GM21360 (cell line): ENCODE measurements at regions not wholly inside any gene's neighbourhood (a gene's known extent, or its start where the extent isn't known, plus 50 kb on each side); places are given as distances from the start of the nearest gene placed in this dataset.
"Not testable (repeated sequence)": the region's sequence is repeated elsewhere in the genome, so short reads cannot be mapped to it uniquely, and the experiment has no call there.

Experiments
- ATAC-seq: cut with Tn5 transposase; IDR thresholded peaks from one replicate; pipeline ENCODE4 v1.9.1; 2021; ENCODE audit warnings: mild to moderate bottlenecking, moderate library complexity; ENCODE audit not compliant: unreplicated experiment

- ATAC-seq, result no peak
Observed at GRCh38 chr12:46711756-46712155, 114.0 kb downstream of the SLC38A4 start.

GRCh38 chr12:46710125-46710743 lies 115.6 kb downstream of the SLC38A4 start:
- no peak for ATAC-seq

GRCh38 chr12:46702581-46703344 lies 123.0 kb downstream of the SLC38A4 start:
- ATAC-seq, result no peak

DNA sequence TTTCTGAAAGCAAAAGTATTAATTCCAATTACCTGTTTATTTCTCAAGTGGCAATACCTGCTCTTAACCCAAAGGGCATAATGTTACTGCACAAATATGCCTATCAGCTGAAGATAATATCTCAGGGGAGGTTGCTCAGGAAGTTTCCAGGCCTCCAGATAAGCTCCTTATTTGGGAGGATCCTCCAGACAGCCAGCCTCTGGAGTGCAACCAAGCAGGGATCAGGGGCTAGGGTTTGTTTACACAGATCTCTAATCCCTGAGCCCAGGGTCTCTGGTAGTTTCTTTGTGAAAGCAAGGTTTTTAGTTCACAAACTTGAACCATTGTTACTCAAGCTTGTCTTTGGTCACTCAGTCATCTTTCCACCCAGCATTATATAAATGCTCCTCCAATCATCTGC lies 124.4 kb downstream of the SLC38A4 start:
- ATAC-seq, result no peak

- ATAC-seq, result no peak
Observed at GRCh38 chr12:46699986-46700385, 125.8 kb downstream of the SLC38A4 start.

- no peak for ATAC-seq
Observed at GRCh38 chr12:46698003-46698402, 127.8 kb downstream of the SLC38A4 start.

GRCh38 chr12:46693518-46693917 lies 132.3 kb downstream of the SLC38A4 start:
- ATAC-seq, result no peak

DNA sequence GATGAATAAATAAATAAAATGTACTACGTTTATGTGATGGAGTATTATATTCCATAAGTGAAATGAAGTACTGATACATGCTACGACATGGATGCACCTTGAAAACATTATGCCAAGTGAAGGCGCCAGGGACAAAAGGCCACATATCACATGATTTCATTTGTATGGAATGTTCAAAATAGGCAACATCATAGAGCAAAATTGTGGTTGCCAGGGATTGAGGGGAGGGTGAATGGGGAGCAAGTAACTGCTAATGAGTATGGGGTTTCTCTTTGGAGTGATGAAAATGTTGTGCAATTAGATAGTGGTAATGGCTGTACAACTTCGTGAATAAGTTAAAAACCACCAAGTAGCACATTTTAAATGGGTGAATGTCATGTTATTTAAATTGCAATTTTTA lies 132.8 kb downstream of the SLC38A4 start:
- no peak for ATAC-seq

DNA sequence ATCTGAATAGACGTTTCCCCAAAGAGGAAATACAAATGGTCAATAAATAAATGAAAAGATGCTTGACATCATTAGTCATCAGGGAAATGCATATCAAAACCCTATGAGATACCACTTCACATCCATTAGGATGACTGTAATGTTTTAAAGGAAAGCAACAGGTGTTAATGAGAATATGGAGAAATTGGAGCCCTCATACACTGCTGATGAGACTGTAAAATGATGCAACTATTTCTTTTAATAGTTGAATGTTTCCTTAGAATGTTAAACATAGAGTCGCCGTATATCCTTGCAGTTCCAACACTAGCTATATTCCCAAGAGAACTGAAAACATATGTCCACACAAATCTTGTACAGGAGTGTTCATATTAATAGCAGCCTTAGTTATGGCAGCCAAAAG lies 133.2 kb downstream of the SLC38A4 start:
- ATAC-seq, result no peak

DNA sequence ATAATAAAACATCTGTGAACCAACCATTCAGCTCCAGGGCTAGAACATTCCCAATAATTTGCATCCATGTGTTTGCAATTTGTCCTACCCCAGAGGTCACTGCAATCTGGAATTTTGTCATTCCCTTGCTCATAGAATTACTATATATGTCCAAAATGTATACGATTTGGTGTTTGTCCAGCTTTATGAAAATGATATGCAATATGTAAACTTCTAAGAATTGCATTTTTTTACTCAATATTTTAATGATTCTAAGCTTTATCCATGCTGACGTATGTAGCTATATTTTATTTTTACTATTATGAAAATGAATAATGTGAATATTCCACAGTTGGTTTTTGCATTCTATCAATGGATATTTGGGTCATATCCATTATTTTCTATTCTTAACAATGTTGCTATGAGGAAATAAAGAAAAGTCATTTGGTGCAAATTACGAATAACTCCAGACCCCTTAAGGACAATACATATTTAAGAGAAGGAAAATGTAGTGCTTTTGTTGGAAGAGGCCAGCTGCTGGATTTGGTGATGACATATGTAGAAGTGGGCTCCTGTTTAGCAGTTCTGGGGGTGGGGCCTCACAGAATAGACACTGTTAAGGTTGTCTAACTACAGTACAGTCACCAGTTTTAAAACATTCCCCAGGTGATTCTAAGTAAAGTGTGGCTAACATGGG lies 139.4 kb downstream of the SLC38A4 start:
- no peak for ATAC-seq

DNA sequence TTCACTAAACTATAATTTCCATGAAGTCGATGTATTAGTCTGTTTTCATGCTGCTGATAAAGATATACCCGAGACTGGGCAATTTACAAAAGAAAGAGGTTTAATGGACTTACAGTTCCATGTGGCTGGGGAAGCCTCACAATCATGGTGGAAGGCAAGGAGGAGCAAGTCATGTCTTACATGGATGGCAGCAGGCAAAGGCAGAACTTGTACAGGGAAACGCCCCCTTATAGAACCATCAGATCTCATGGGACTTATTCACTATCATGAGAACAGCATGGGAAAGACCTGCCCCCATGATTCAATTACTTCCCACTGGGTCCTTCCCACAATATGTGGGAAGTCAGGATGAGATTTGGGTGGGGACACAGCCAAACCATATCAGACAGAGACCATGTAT lies 141.6 kb downstream of the SLC38A4 start:
- ATAC-seq, result not testable (repeated sequence)

- no peak for ATAC-seq
Observed at GRCh38 chr12:46682148-46682547, 143.6 kb downstream of the SLC38A4 start.

DNA sequence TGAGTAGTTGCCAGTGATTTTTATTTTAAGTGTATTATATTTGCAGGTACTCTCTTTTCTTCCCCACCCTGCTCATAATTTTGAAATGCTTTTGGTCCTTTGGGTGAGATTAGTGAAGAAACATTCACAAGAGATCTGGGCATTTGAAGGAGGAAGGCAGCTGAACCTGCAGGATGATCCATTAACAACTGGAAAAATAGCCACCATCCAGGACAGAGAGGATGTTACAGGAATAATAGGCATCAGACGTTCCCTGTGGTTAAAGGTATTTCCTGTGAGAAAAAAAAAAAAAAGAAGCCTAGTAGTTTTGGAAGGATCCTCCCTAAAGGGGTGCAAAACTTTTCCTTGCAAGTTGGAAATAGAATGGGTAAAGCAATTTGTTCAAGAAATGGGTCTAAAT lies 145.3 kb downstream of the SLC38A4 start:
- ATAC-seq, result no peak

DNA sequence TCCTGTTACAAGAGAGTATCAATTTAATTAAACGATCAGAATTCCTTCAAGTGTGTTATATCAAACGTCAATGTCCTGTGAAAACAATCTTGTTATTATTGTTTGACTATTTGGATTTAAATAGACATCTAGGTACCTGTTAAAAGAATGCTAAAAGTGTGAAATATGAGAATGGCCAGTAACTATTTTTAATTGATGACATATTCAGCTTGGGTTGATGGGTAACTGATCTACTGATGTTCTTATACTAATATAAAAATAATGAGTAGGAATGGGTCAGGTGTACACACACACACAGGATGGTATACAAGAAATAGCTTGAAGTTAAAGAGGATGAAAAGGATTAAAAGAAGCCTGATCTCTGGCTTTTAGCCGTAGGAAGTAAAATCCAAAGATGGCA lies 146.0 kb downstream of the SLC38A4 start:
- no peak for ATAC-seq

DNA sequence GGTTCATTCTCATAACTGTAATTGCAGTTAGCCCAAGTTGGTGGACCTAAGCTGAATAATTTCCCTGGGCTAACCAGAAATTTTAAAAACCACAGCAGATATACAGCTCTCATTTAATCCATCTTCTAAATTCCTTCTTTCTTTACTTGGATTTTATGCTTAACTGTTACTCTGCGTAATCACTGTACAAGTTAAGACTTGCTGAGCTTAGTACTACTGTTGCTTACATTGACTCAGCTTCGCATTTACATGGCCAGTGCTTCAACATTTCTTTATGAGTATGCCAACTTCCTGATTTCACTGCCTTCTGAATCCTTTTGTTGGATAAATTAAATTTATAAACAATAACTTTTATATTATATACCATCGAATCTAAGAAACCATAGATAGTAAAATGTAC lies 147.4 kb downstream of the SLC38A4 start:
- ATAC-seq, result no peak

DNA sequence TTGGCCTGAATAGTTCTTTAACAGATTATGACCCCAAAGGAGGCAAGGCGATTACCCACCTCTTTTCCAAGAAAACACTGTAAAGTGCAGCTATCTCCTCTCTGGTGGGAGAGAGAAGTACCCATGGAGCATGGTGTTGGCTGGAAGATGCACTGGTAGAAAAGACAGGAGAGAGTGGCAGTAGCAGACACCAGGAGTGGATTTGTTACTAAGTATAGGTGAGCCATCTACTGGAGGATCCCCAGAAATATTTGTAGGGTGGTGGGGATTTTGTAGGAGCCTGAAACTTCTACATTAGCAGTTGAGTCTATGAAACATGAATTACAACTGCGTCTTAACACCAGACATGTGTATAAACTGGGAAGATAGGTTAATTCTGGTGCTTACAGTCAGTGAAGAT lies 148.0 kb downstream of the SLC38A4 start:
- no peak for ATAC-seq

- no peak for ATAC-seq
Observed at GRCh38 chr12:46676797-46677520, 148.8 kb downstream of the SLC38A4 start.

DNA sequence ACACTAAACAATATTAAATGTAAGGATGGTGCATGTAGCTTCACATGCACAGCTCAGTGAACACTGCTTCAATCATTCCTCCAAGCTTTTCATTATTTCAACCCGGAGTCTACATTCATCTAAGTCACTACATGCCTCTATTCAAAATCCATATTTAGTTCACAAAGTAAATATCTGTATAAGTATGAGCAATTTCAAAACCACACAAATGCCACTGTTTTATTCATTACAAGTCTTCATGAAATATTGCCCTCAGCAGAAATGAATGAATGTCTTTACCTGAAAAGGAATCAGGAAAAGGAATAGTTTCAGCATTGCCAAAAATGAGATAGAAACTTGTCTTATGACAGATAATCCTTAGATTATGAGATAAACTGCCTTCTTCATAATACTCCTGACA lies 149.4 kb downstream of the SLC38A4 start:
- ATAC-seq, result no peak

DNA sequence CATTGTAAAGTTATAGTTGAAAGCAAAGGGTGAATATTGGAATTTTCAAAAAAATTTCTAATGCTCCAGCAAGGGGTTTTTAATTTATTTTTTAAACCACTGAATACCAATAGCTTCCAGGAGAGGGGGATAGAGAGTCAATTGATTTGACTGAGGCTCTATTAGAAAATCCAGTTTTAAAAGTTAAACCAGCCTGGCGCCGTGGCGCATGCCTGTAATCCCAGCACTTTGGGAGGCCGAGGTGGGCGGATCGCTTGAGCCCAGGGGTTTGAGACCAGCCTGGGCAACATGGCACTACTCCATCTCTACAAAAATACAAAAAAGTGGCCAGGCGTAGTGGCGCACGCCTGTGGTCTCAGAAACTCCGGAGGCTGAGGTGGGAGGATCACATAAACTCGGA lies 150.1 kb downstream of the SLC38A4 start:
- no peak for ATAC-seq

- ATAC-seq, result no peak
Observed at GRCh38 chr12:46674800-46675199, 151.0 kb downstream of the SLC38A4 start.

- no peak for ATAC-seq
Observed at GRCh38 chr12:46674129-46674528, 151.7 kb downstream of the SLC38A4 start.

- ATAC-seq, result no peak
Observed at GRCh38 chr12:46671102-46671501, 154.7 kb downstream of the SLC38A4 start.
